ENCODE measurements at regions not wholly inside any gene's neighbourhood (a gene's known extent, or its start where the extent isn't known, plus 50 kb on each side); places are given as distances from the start of the nearest gene placed in this dataset.

- TF ChIP-seq HDAC2 (IDR thresholded peaks at IDR 0.05) (no peak), CTCF (IDR thresholded peaks at IDR 0.05 in 2 of 3, conservative IDR thresholded peaks at IDR 0.05 in 1 of 3; ENCODE audit: control insufficient read depth in 2 of 3, extremely low read depth in 1 of 3, insufficient read depth in 1 of 3, low read depth in 3 of 3, low read length in 3 of 3) (no peak), E4F1 (IDR thresholded peaks at IDR 0.05; ENCODE audit: borderline replicate concordance, partially characterized antibody) (no peak), MAX (IDR thresholded peaks at IDR 0.05; ENCODE audit: low read depth, low read length) (no peak), EP300 (IDR thresholded peaks at IDR 0.05; ENCODE audit: borderline replicate concordance in 1 of 2, control insufficient read depth in 1 of 2, low read depth in 2 of 2, low read length in 2 of 2) (no peak), CEBPB (IDR thresholded peaks at IDR 0.05; ENCODE audit: borderline replicate concordance in 1 of 2, low read depth in 2 of 2, low read length in 2 of 2) (no peak), BCLAF1 (IDR thresholded peaks at IDR 0.05) (no peak), RELB (IDR thresholded peaks at IDR 0.05; ENCODE audit: low read depth) (no peak), RELA (IDR thresholded peaks at IDR 0.05; ENCODE audit: borderline replicate concordance, partially characterized antibody) (no peak)
Measured at GRCh38 chr4:148849581-148849980, 407.4 kb upstream of the NR3C2 start.

Data from GM12878 (cell line).